IMR-90 (cell line): ENCODE measurements at regions not wholly inside any gene's neighbourhood (a gene's known extent, or its start where the extent isn't known, plus 50 kb on each side); places are given as distances from the start of the nearest gene placed in this dataset.

ENCODE experiments used
- ATAC-seq: fragments of 200-7000 bp; cut with Tn5 transposase; 2 replicates; pipeline ENCODE4 v1.9.1; 2020; ENCODE audit warnings: low read depth, mild to moderate bottlenecking, moderate library complexity
- BruUV-seq: library from RNA; stranded (reverse); fragments of 400-500 nt; replicated peaks from 2 replicates; lab custom pipeline; 2021; lab: Mats Ljungman, UMichigan
- CTCF ChIA-PET: fragments of 300-600 bp; formaldehyde crosslinking; extraction: SDS; loops from one replicate; lab custom pipeline; 2021; ENCODE audit warnings: antibody characterized with exemption; lab: Yijun Ruan, JAX
- POLR2A ChIA-PET: fragments of 300-600 bp; sonication (Branson Sonifier 250); formaldehyde crosslinking; loops from one replicate; lab custom pipeline; 2022; ENCODE audit warnings: antibody characterized with exemption; ENCODE audit not compliant: unreplicated experiment; lab: Charles Lee
- DNase-seq: peaks from one replicate; pipeline ENCODE4 v3.0.0; 2013
- H2AFZ ChIP-seq: replicated peaks from 2 replicates; pipeline ENCODE3; 2013; ENCODE audit warnings: low read length, mild to moderate bottlenecking; ENCODE audit not compliant: poor library complexity
- H2AK5ac ChIP-seq: 2 replicates; pipeline ENCODE4 v1.6.1; 2013; ENCODE audit warnings: low read depth, low read length, inconsistent platforms
- H2AK9ac ChIP-seq: replicated peaks from 2 replicates; pipeline ENCODE3; 2013; ENCODE audit warnings: mild to moderate bottlenecking, low read depth, low read length, moderate library complexity; ENCODE audit not compliant: poor library complexity
- H2BK120ac ChIP-seq: 2 replicates; pipeline ENCODE4 v1.6.1; 2013; ENCODE audit warnings: low read depth, low read length, inconsistent platforms
- H2BK15ac ChIP-seq: 3 replicates; pipeline ENCODE4 v1.6.1; 2013; ENCODE audit warnings: low read depth, low read length, inconsistent platforms
- H2BK20ac ChIP-seq: 2 replicates; pipeline ENCODE4 v1.6.1; 2013; ENCODE audit warnings: low read depth, mild to moderate bottlenecking, inconsistent platforms, low read length, moderate library complexity
- H2BK5ac ChIP-seq: 2 replicates; pipeline ENCODE4 v1.6.1; 2013; ENCODE audit warnings: mild to moderate bottlenecking, low read depth, low read length, inconsistent platforms; ENCODE audit not compliant: poor library complexity, severe bottlenecking
- H3K14ac ChIP-seq: replicated peaks from 2 replicates; pipeline ENCODE4 v1.6.1; 2013; ENCODE audit warnings: low read depth, low read length, inconsistent platforms
- H3K18ac ChIP-seq: 2 replicates; pipeline ENCODE4 v1.6.1; 2013; ENCODE audit warnings: low read depth, low read length, control low read depth
- H3K23ac ChIP-seq: 2 replicates; pipeline ENCODE4 v1.6.1; 2013; ENCODE audit warnings: low read depth, low read length, inconsistent platforms
- H3K27ac ChIP-seq: 2 replicates; pipeline ENCODE4 v1.5.1; 2013; ENCODE audit warnings: mild to moderate bottlenecking, control low read depth, low read length; ENCODE audit not compliant: insufficient read depth
- H3K27me3 ChIP-seq: 2 replicates; pipeline ENCODE4 v1.6.1; 2013; ENCODE audit warnings: low read length; ENCODE audit not compliant: control insufficient read depth, insufficient read depth
- H3K36me3 ChIP-seq: 2 replicates; pipeline ENCODE4 v1.6.1; 2013; ENCODE audit warnings: low read length, mixed read lengths; ENCODE audit not compliant: control insufficient read depth, insufficient read depth
- H3K4ac ChIP-seq: 2 replicates; pipeline ENCODE4 v1.6.1; 2013; ENCODE audit warnings: low read depth, low read length, inconsistent platforms
- H3K4me1 ChIP-seq: 2 replicates; pipeline ENCODE4 v1.6.1; 2013; ENCODE audit warnings: low read length, mixed read lengths; ENCODE audit not compliant: control insufficient read depth, insufficient read depth
- H3K4me2 ChIP-seq: 2 replicates; pipeline ENCODE4 v1.6.1; 2013; ENCODE audit warnings: low read depth, mild to moderate bottlenecking, control low read depth, low read length, moderate library complexity
- H3K4me3 ChIP-seq: 2 replicates; pipeline ENCODE4 v1.5.1; 2013; ENCODE audit warnings: low read depth, mild to moderate bottlenecking, control low read depth, low read length, moderate library complexity; ENCODE audit not compliant: insufficient read depth
- H3K56ac ChIP-seq: 2 replicates; pipeline ENCODE4 v1.6.1; 2013; ENCODE audit warnings: low read length, inconsistent platforms; ENCODE audit not compliant: insufficient read depth; ENCODE audit errors: extremely low read depth
- H3K79me1 ChIP-seq, 2 experiments: 2 replicates each; pipeline ENCODE4 v1.6.1; 2013; ENCODE audit warnings: low read length in 2 of 2, inconsistent platforms in 1 of 2, low read depth in 1 of 2
- H3K9ac ChIP-seq: 2 replicates; pipeline ENCODE4 v1.6.1; 2013; ENCODE audit warnings: low read depth, low read length, control low read depth
- H3K9me1 ChIP-seq: 2 replicates; pipeline ENCODE4 v1.6.1; 2013; ENCODE audit warnings: low read length, inconsistent platforms; ENCODE audit not compliant: insufficient read depth
- H3K9me3 ChIP-seq: 2 replicates; pipeline ENCODE4 v1.6.1; 2013; ENCODE audit warnings: low read length; ENCODE audit not compliant: control insufficient read depth, insufficient read depth
- H4K20me1 ChIP-seq: 2 replicates; pipeline ENCODE4 v1.6.1; 2013; ENCODE audit warnings: low read length, inconsistent platforms; ENCODE audit not compliant: insufficient read depth
- H4K5ac ChIP-seq: 2 replicates; pipeline ENCODE4 v1.6.1; 2013; ENCODE audit warnings: mild to moderate bottlenecking, low read depth, low read length, control low read depth
- H4K8ac ChIP-seq, 2 experiments: 2 replicates each; pipeline ENCODE4 v1.6.1; 2013; ENCODE audit warnings: low read depth in 2 of 2, low read length in 2 of 2, control low read depth in 1 of 2, inconsistent platforms in 1 of 2
- H4K91ac ChIP-seq: 2 replicates; pipeline ENCODE4 v1.6.1; 2013; ENCODE audit warnings: low read depth, low read length, inconsistent platforms; ENCODE audit not compliant: insufficient read depth
- BHLHE40 ChIP-seq: fragments of 150-350 bp; IDR thresholded peaks from 2 replicates; pipeline ENCODE4 v1.6.1; 2016; ENCODE audit warnings: mild to moderate bottlenecking, low read depth, low read length
- CEBPB ChIP-seq: IDR thresholded peaks from 2 replicates; pipeline ENCODE4 v1.6.1; 2012; ENCODE audit warnings: low read depth, low read length, improper control_type of control experiment
- CTCF ChIP-seq: conservative IDR thresholded peaks from 2 replicates; pipeline ENCODE4 v1.5.1; 2012; ENCODE audit warnings: mild to moderate bottlenecking, low read depth, low read length, improper control_type of control experiment
- MAZ ChIP-seq: IDR thresholded peaks from 2 replicates; pipeline ENCODE4 v1.6.1; 2012; ENCODE audit warnings: low read depth, mild to moderate bottlenecking, low read length, improper control_type of control experiment, moderate library complexity, borderline replicate concordance
- MXI1 ChIP-seq: IDR thresholded peaks from 2 replicates; pipeline ENCODE4 v1.6.1; 2012; ENCODE audit warnings: low read depth, mild to moderate bottlenecking, low read length, moderate library complexity, borderline replicate concordance
- POLR2A ChIP-seq: IDR thresholded peaks from 2 replicates; pipeline ENCODE4 v1.6.1; 2012; ENCODE audit warnings: mild to moderate bottlenecking, low read depth, low read length
- WGBS, 2 experiments: methylation state at CpG; one replicate each; pipeline versions ENCODE4 v1.1.5 to v1.1.7; 2013; ENCODE audit warnings: missing lambda C conversion rate in 2 of 2; ENCODE audit not compliant: insufficient read length in 1 of 2; ENCODE audit errors: extremely low coverage in 2 of 2; 5-methylcytosine and 5-hydroxymethylcytosine counted together
- dilution Hi-C: fragments of 300-500 bp; cut with HindIII; formaldehyde crosslinking; loops from one replicate; pipeline ENCODE4 v1.14.3; 2018; ENCODE audit warnings: low sequenced_read_pairs; ENCODE audit not compliant: unreplicated experiment
- in situ Hi-C: fragments of 300-500 bp; cut with MboI; formaldehyde crosslinking; loops from 3 replicates; pipeline ENCODE4 v1.14.3; 2019; ENCODE audit warnings: low sequenced_read_pairs, inconsistent platforms, mixed read lengths
- intact Hi-C: fragments of 100-400 bp; cut with micrococcal nuclease; formaldehyde crosslinking; loops from 2 replicates; pipeline ENCODE4 v1.10.0; 2022
- TF ChIP-seq, protein P1 (sequence below): fragments of 150-350 bp; IDR thresholded peaks from 2 replicates; pipeline ENCODE4 v1.6.1; 2017; ENCODE audit warnings: mild to moderate bottlenecking, antibody characterized with exemption, low read length, low read depth

- no peak overlapping the region for H3K27ac ChIP-seq
- H2AK5ac ChIP-seq = no peak overlapping the region
- H3K79me1 ChIP-seq = no peaks in the 10 kb centered on the region
- ChIA-PET POLR2A (no interaction called here), CTCF (no interaction called here)
- no peaks in the 10 kb centered on the region for H3K4me1 ChIP-seq
- WGBS, 2 experiments = 17% methylated on average over 1 of the region's 2 CpGs; no CpG with 5 or more reads in 1 of the 2 experiments
- H4K91ac ChIP-seq = no peak overlapping the region
- H4K8ac ChIP-seq = no peak overlapping the region
- H2AFZ ChIP-seq = no peak overlapping the region
- H3K9ac ChIP-seq = no peak overlapping the region
- no peak overlapping the region for H3K23ac ChIP-seq
- no peak overlapping the region for H3K4me3 ChIP-seq
- H2BK20ac ChIP-seq = no peak overlapping the region
- dilution Hi-C loops = no loop called here
- in situ Hi-C loops = no loop called here
- no peak overlapping the region for H3K56ac ChIP-seq
- no peak overlapping the region for H3K14ac ChIP-seq
- H2BK15ac ChIP-seq = no peak overlapping the region
- H4K20me1 ChIP-seq = no peaks in the 10 kb centered on the region
- no peak for ATAC-seq
- TF ChIP-seq CEBPB (no peak), POLR2A (no peak), BHLHE40 (no peak), MAZ (no peak), MXI1 (no peak), CTCF (no peak)
- TF ChIP-seq, protein P1, sequence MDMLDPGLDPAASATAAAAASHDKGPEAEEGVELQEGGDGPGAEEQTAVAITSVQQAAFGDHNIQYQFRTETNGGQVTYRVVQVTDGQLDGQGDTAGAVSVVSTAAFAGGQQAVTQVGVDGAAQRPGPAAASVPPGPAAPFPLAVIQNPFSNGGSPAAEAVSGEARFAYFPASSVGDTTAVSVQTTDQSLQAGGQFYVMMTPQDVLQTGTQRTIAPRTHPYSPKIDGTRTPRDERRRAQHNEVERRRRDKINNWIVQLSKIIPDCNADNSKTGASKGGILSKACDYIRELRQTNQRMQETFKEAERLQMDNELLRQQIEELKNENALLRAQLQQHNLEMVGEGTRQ = no peak
- H3K9me3 ChIP-seq = no peaks in the 10 kb centered on the region
- H3K4me2 ChIP-seq = no peak overlapping the region
- no peaks in the 10 kb centered on the region for H3K9me1 ChIP-seq
- H2BK120ac ChIP-seq = no peak overlapping the region
- H3K18ac ChIP-seq = no peak overlapping the region
- no peak overlapping the region for H2BK5ac ChIP-seq
- H3K4ac ChIP-seq = no peak overlapping the region
- H4K5ac ChIP-seq = no peak overlapping the region
- H3K36me3 ChIP-seq = no peaks in the 10 kb centered on the region
- intact Hi-C loops = no loop called here
- DNase-seq = no peak
- no peak overlapping the region for H2AK9ac ChIP-seq
- no peaks in the 10 kb centered on the region for H3K27me3 ChIP-seq
- BruUV-seq = no TSS peak
Measured at GRCh38 chr9:90720621-90721265, 78.1 kb upstream of the DIRAS2 start.
